GM21390 (cell line): ENCODE measurements at regions not wholly inside any gene's neighbourhood (a gene's known extent, or its start where the extent isn't known, plus 50 kb on each side); places are given as distances from the start of the nearest gene placed in this dataset.
A peak's percentile ranks its signal among the peaks of the same experiment; 100 is the strongest.
"Not testable (repeated sequence)": the region's sequence is repeated elsewhere in the genome, so short reads cannot be mapped to it uniquely, and the experiment has no call there.

Source experiments
- ATAC-seq: cut with Tn5 transposase; IDR thresholded peaks from one replicate; pipeline ENCODE4 v1.9.1; 2021; ENCODE audit not compliant: unreplicated experiment

- not testable (repeated sequence) for ATAC-seq
These were observed 246.9 kb upstream of the PLGLB2 start for GRCh38 chr2:87500951-87501350.

GRCh38 chr2:87502948-87503347, 244.9 kb upstream of the PLGLB2 start:
- ATAC-seq: not testable (repeated sequence)

GRCh38 chr2:87505239-87505638, 242.6 kb upstream of the PLGLB2 start:
- not testable (repeated sequence) for ATAC-seq

- not testable (repeated sequence) for ATAC-seq
These were observed 242.0 kb upstream of the PLGLB2 start for GRCh38 chr2:87505909-87506308.

- ATAC-seq: not testable (repeated sequence)
These were observed 240.2 kb upstream of the PLGLB2 start for GRCh38 chr2:87507378-87508348.

- ATAC-seq: not testable (repeated sequence)
These were observed 236.6 kb upstream of the PLGLB2 start for GRCh38 chr2:87511195-87511778.

GRCh38 chr2:87512864-87513530, 234.9 kb upstream of the PLGLB2 start:
- not testable (repeated sequence) for ATAC-seq

- ATAC-seq: peak; percentile 50
These were observed 233.9 kb upstream of the PLGLB2 start for GRCh38 chr2:87514034-87514433.

DNA sequence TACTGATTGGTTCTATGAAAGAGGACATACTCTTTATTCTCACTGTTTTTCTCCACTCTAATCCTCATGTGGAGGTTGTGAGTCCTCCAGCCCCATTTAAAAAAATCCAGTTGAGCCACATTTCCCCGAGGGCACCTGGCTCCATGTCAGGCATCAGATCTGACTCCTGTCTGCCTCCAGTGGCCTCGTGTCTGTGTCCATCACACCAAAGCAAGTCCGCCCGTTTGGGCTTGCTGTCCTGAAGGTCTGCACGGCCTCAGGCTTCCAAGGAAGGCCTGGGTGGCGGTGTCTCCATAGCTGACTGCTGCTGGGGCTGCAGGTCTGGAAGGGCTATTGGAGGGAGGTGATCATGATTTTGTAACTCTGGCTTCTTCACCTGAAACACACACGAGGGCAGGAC, 233.4 kb upstream of the PLGLB2 start:
- ATAC-seq: not testable (repeated sequence)

DNA sequence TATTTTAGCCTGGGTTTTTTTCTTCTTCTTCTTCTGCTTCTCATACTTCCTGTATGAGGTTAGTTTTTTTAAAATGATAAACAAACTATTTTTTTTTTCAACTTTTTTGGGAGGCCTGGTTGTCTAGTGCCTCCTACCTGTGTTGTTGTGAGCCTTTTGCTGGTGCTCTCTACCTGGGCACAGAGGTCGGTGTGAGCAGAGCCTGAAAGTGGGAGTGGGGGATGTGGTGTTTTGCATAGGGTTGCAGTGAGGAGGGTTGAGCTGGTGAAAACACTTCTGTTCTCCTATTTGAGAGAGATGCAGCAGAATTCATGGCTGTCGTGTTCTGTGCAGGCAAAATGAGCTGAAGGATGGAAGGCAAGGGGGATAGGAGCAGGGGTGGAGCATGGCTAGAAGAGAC, 232.7 kb upstream of the PLGLB2 start:
- not testable (repeated sequence) for ATAC-seq

DNA sequence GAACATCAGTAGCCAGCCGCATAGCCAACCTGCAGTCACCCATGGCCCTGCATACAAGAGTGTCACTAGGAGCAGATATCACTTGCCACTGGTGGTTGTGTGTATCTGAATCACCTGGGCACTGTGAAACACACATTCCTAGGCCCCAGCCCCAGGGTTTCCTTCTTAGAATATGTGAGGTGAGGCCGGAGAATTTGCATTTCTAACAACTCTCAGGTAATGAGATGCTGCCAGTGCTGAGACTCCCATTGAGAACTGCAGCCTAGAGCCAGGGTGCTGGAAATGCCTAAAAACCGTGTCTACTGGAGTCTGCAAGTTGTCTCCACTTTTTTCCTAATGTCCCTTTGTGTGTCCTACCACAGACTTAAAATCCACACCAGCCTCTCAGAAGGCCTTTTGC, 232.0 kb upstream of the PLGLB2 start:
- ATAC-seq: not testable (repeated sequence)

DNA sequence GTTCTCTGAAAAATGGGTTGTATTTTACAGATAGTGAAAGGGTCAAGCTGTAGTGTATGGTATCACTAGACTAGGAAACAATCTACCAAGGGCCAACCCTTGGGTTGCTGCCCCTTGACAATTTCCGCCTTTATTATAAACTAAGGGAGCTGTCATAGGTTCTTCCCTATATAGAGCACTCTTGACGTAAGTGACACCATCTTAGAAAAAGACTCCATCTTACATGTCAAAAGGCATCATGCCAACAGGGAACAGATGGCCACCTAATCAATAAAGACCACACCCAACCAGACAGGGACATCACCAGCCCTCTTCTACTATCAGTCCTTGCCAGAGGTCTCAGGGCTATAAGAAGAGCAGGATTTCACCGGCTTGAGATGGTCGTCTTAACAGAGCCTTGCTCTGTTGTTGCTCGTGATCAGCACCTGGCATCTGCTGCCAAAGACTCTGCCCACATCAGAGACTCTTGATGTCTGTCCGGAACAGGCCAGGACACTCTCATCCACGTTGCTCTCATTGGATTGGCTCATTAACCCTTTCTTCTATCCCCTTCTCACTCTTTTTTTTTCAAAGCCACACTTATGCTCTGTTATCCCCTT, 231.4 kb upstream of the PLGLB2 start:
- ATAC-seq: not testable (repeated sequence)

GRCh38 chr2:87517438-87517837, 230.4 kb upstream of the PLGLB2 start:
- ATAC-seq: not testable (repeated sequence)

DNA sequence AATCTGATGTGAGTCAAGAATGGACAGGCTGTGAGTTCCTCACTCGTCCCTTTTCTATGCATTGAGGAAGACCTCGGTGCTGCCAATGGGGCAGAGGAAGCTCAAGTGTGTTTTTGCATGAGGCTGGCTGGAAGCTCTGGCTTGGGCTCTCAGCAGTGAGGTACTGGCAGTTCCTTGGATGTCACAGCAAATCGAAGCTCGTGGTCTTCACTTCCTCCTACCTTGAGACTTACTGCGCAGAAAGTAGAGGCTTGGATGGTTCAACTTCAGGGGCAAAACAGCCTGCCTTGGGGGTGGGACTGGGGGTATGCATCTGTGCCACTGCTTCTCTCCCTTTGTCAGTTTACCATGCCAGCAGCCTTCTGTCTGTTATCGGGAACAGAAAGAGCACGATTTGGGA, 229.8 kb upstream of the PLGLB2 start:
- ATAC-seq: not testable (repeated sequence)

DNA sequence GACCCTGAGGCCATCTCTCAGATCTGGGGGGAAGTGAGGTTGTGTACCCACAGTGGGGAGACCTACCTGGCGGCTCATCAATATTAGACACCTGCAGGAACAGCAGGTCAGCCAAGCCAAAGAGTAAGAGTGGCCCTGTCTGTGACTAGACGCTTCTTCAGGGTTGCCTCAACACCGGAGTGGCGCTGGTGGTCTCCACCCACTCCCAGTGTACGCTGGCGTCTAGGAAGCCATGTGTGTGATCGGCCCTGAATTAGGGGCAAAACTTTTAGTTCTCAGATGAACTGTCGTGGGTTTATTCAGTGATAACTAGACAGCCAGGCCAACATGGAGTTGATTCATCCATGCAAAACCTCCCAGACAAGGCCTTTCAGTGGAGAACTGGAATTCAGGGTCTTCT, 229.3 kb upstream of the PLGLB2 start:
- not testable (repeated sequence) for ATAC-seq

- ATAC-seq: not testable (repeated sequence)
These were observed 228.5 kb upstream of the PLGLB2 start for GRCh38 chr2:87519158-87520011.

GRCh38 chr2:87521057-87521456, 226.8 kb upstream of the PLGLB2 start:
- ATAC-seq: peak; percentile 77

DNA sequence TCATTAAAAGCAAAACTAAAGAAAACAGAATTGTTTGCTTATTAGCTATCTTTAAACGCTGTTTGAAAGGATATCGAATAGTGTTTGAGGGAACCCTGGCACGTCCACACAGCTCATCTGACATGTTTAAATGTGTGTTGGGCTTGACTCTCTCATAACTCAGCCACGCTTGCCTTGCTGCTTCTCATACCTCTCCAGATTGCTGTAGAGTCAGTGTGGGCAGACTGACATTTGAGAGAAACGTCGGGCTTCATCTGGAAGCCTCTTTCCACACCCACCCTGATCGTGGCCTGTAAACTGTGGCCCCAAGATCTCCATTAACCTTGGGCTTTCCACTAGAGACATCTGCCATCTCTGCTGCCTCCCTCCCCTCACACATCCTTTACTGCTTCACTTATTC, 226.4 kb upstream of the PLGLB2 start:
- not testable (repeated sequence) for ATAC-seq

GRCh38 chr2:87524619-87525188, 223.2 kb upstream of the PLGLB2 start:
- not testable (repeated sequence) for ATAC-seq

DNA sequence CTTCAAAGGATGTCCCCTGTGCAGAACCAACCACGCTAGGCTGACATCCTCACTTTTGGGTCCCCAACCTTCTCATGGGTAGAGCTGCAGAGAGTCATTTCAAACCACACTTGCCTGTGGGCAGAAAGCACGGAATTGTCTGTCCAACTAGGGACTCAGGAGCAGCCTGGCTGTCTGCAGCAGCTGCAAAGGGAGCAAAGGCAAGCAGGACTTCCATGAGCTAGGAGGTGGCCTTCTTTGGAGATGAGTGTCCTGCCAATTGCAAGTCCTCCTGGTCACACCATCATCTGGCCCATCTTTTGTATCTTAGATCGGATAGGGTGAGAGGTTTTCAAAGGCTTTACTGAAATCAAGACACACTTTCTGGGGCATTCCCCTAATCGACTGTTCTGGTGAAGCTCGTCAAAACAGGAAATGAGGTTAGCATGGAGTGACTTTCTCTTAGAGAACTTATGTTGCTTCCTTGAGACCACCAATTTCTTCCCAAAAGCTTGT, 222.3 kb upstream of the PLGLB2 start:
- ATAC-seq: not testable (repeated sequence)
